NB4 (cell line): ENCODE measurements at regions not wholly inside any gene's neighbourhood (a gene's known extent, or its start where the extent isn't known, plus 50 kb on each side); places are given as distances from the start of the nearest gene placed in this dataset.
A peak's percentile ranks its signal among the peaks of the same experiment; 100 is the strongest.
"Not testable (repeated sequence)": the region's sequence is repeated elsewhere in the genome, so short reads cannot be mapped to it uniquely, and the experiment has no call there.

Source experiments
- DNase-seq: peaks from one replicate; pipeline ENCODE4 v3.0.0; 2010; ENCODE audit warnings: low read depth
- H3K4me3 ChIP-seq: one replicate; pipeline ENCODE4 v1.5.1; 2011; ENCODE audit warnings: mild to moderate bottlenecking, low read depth, low read length, moderate library complexity
- MYC ChIP-seq: IDR thresholded peaks from 2 replicates; pipeline ENCODE4 v1.6.1; 2011; ENCODE audit warnings: low read depth, low read length
- POLR2A ChIP-seq: IDR thresholded peaks from 2 replicates; pipeline ENCODE4 v1.6.1; 2011; ENCODE audit warnings: mild to moderate bottlenecking; ENCODE audit not compliant: insufficient read length; ENCODE audit errors: extremely low read depth
- TF ChIP-seq, protein P1 (sequence below): IDR thresholded peaks from one replicate; pipeline ENCODE4 v1.5.1; 2012; ENCODE audit warnings: low read depth, low read length
- TF ChIP-seq, protein P2 (sequence below): IDR thresholded peaks from 2 replicates; pipeline ENCODE4 v1.6.1; 2011; ENCODE audit warnings: low read depth, low read length

- TF ChIP-seq, protein P1, sequence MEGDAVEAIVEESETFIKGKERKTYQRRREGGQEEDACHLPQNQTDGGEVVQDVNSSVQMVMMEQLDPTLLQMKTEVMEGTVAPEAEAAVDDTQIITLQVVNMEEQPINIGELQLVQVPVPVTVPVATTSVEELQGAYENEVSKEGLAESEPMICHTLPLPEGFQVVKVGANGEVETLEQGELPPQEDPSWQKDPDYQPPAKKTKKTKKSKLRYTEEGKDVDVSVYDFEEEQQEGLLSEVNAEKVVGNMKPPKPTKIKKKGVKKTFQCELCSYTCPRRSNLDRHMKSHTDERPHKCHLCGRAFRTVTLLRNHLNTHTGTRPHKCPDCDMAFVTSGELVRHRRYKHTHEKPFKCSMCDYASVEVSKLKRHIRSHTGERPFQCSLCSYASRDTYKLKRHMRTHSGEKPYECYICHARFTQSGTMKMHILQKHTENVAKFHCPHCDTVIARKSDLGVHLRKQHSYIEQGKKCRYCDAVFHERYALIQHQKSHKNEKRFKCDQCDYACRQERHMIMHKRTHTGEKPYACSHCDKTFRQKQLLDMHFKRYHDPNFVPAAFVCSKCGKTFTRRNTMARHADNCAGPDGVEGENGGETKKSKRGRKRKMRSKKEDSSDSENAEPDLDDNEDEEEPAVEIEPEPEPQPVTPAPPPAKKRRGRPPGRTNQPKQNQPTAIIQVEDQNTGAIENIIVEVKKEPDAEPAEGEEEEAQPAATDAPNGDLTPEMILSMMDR: no peak
- TF ChIP-seq, protein P2, sequence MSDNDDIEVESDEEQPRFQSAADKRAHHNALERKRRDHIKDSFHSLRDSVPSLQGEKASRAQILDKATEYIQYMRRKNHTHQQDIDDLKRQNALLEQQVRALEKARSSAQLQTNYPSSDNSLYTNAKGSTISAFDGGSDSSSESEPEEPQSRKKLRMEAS: no peak
- TF ChIP-seq MYC (no peak), POLR2A (no peak)
- no peak overlapping the region for H3K4me3 ChIP-seq
- no peak for DNase-seq
Measured at GRCh38 chr6:14559746-14560536, 442.4 kb downstream of the CD83 start.

DNA sequence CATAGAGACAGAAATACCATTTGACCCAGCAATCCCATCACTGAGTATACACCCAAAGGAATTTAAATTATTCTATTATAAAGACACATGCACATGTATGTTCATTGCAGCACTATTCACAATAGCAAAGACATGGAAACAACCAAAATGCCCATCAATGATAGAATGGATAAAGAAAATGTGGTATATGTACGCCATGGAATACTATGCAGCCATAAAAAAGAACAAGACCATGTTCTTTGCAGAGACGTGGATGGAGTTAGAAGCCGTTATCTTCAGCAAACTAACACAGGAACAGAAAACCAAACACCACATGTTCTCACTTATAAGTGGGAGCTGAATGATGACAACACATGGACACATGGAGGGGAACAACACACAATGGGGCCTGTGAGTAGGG, 444.0 kb downstream of the CD83 start:
- not testable (repeated sequence) for DNase-seq, H3K4me3 ChIP-seq

- TF ChIP-seq POLR2A: no peak
- TF ChIP-seq, protein P1: no peak
- TF ChIP-seq, protein P2: no peak
- no peak for TF ChIP-seq MYC
- no peak overlapping the region for H3K4me3 ChIP-seq
- DNase-seq: no peak
Measured at GRCh38 chr6:14567842-14568241, 450.3 kb downstream of the CD83 start.

GRCh38 chr6:14569394-14569793, 451.8 kb downstream of the CD83 start:
- DNase-seq: peak; percentile 29
- no peak for TF ChIP-seq MYC
- TF ChIP-seq, protein P1: no peak
- TF ChIP-seq, protein P2: no peak

DNA sequence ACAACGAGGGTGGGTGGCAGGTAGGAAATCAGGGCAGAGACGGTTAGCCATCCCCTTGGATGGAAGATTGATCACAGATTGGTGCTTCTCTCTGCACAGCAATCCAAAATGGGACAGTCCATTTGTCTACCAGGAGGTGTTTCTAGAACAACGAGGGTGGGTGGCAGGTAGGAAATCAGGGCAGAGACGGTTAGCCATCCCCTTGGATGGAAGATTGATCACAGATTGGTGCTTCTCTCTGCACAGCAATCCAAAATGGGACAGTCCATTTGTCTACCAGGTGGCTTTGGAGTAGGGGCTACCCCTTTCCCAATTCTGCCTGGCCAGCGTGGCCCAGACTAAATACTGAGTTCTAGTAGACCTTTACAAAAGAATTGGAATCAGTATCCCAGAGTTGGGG, 452.3 kb downstream of the CD83 start:
- not testable (repeated sequence) for H3K4me3 ChIP-seq, DNase-seq

More at GRCh38 chr6:14569394-14569793, 451.8 kb downstream of the CD83 start:
- no peak overlapping the region for H3K4me3 ChIP-seq

DNA sequence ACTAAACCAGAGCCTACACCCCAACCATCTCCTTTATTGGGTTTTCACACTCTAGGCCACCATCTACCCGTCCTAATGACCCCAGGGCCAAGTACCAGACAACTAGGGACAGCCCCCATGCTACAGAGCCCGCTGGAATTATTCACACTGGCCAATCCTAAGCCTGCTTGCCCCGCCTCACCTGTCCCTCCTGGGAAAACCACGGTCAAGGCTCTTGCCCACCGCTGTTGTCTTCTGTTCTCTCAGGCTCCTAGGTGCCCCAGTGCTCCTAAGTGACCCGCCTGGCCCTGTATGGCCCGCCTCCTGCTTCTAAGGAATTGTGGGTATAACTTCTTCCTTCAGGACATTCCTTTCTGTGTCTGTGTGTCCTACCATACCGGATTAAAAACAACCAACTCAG, 453.4 kb downstream of the CD83 start:
- no peak for DNase-seq
- TF ChIP-seq POLR2A (no peak), MYC (no peak)
- TF ChIP-seq, protein P2: no peak
- TF ChIP-seq, protein P1: no peak
- H3K4me3 ChIP-seq: no peak overlapping the region

DNA sequence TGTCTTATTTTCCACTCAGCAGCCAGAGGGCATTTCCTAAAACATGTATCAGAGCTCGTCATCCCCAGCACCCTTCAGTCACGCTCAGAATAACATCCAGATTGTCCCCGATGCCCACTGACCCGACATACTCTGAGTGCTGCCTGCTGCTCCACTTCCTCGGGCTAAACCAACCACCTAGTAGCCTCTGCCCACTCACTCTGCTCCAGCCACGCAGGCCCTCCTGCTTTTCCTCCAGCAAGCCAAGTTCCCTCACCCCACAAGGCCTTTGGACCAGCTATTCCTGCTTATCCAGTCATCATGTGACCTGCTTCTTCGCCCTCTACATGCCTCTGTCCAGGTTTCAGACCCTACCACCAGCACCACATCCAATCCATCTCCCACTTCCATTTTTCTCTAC, 454.2 kb downstream of the CD83 start:
- H3K4me3 ChIP-seq: no peak overlapping the region
- TF ChIP-seq MYC: no peak
- no peak for TF ChIP-seq POLR2A
- TF ChIP-seq, protein P1: no peak
- TF ChIP-seq, protein P2: no peak
- no peak for DNase-seq
